ENCODE measurements at regions not wholly inside any gene's neighbourhood (a gene's known extent, or its start where the extent isn't known, plus 50 kb on each side); places are given as distances from the start of the nearest gene placed in this dataset.
"Not testable (repeated sequence)": the region's sequence is repeated elsewhere in the genome, so short reads cannot be mapped to it uniquely, and the experiment has no call there.

- DNase-seq (ENCODE audit: low read depth): no peak
These were observed 358.4 kb upstream of the LMCD1 start for GRCh38 chr3:8143186-8143585.

DNA sequence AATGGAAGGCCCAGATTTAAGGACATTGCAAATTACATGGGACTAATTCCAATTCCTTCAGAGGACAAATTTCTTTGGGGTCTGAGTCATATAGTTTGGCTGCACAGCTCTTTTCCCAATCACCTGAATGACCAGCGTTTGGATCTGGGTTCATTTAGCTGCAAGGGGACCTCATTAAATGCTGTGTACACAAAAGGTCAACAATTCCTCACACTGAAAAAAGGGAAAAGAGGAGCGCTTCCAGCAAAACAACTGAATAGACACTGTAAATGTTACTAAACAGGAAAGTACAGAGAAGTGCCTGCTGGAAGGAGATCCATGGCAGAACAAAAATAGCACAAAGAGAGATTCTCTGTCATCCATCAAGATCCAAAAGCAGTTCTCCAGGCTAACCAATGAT is 356.0 kb upstream of the LMCD1 start:
- no peak for DNase-seq (ENCODE audit: low read depth)

- DNase-seq (ENCODE audit: low read depth): no peak
These were observed 353.9 kb upstream of the LMCD1 start for GRCh38 chr3:8147711-8148110.

GRCh38 chr3:8152821-8153418 is 348.7 kb upstream of the LMCD1 start:
- DNase-seq (ENCODE audit: low read depth): no peak

DNA sequence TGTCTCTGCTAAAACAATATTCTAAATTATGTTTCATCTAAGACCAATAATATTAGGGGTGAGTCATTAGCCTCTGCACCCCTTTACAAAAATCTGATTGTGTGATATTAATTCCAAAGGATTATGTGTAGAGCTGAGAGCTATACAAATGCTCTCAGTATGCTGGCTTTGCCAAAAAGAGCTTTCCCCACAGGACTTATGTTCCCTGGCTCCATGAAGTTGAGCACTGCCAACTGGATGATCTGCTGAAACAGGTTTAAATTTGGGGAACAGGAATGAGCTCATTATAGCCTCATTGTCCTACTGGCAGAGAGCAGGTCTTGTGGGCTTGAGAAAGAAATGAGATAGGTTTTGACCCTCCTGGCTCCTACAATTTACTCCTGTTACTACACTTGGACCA is 347.8 kb upstream of the LMCD1 start:
- DNase-seq (ENCODE audit: low read depth): no peak

GRCh38 chr3:8154617-8155016 is 347.0 kb upstream of the LMCD1 start:
- DNase-seq (ENCODE audit: low read depth): no peak

GRCh38 chr3:8156138-8156537 is 345.5 kb upstream of the LMCD1 start:
- no peak for DNase-seq (ENCODE audit: low read depth)

DNA sequence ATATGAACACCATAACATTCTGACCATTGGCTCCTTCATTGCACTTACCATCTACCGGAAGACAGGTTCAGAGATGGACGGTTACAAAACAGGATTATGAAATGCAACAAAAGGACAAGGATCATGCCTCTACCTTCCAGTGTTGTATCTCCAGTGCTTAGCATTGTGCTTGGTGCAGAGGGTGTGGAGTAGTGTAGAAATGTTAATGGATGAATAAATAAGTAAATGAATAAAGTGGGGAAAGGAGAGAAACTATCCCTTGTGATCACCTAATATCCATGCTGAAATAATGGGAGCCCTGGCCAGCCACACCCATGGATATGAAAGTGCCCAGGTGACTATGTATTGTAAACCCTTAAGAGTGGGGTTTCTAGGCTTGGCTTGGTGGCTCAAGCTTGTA is 344.8 kb upstream of the LMCD1 start:
- no peak for DNase-seq (ENCODE audit: low read depth)

- DNase-seq (ENCODE audit: low read depth): no peak
These were observed 344.0 kb upstream of the LMCD1 start for GRCh38 chr3:8157640-8158039.

DNA sequence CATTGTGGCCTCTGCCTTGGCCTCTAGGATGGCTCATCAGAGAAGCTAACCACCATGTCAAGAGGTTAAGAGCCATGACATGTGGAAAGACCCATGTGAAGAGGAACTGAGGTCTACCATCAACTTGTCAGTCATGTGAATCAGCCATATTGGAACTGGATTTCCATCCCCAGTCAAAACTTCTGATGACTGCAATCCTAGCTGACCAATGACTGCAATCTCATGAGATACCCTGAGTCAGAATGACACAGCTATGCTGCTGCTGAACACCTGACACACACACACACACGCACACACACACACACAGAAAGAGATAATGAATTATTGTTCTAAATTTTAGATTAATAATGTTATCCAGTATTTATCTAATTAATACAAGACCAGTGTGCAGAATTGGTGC is 337.5 kb upstream of the LMCD1 start:
- no peak for DNase-seq (ENCODE audit: low read depth)

DNA sequence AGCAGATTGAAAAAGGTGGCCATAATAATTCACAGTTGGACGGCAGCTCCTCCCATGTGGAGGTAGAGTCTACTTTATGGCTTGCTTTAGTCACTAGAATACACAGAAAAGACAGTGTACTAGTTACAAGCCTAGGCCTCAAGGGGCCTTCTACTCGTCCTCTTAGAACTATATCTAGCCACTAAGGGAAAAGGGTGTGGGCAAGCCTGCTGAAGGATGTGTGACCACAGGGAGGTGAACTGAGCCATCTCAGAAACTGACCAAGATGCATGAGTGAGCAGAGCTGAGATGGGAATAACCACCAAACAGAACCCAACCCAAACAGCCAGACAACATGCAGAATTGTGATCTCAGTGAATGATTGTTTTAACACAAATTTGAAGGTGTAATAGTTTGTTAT is 335.6 kb upstream of the LMCD1 start:
- DNase-seq (ENCODE audit: low read depth): no peak

DNA sequence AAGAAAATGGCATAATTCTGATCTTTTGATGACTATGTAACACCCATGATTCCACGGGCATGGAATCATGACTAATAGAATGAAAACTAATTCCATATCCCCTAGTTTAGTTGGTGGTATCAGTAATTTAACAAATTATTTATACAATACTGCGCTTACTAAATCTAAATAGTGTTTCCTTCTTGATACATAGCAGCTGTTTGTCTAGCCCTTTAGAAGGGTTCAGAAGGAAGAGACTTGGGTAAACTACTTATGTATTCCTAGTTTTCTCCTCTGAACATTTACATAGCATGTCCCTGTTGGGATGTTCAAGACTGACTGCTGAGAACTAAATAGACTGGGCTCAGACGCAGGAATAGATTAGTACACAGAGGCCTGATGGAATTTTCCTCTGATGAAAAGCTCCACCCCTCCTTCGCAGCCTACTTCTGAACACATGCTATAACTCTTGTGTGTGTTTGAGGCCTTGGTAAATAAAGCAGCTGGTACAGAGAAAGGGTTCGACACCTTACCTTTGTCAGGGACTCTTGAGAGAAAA is 330.6 kb upstream of the LMCD1 start:
- DNase-seq (ENCODE audit: low read depth): no peak

DNA sequence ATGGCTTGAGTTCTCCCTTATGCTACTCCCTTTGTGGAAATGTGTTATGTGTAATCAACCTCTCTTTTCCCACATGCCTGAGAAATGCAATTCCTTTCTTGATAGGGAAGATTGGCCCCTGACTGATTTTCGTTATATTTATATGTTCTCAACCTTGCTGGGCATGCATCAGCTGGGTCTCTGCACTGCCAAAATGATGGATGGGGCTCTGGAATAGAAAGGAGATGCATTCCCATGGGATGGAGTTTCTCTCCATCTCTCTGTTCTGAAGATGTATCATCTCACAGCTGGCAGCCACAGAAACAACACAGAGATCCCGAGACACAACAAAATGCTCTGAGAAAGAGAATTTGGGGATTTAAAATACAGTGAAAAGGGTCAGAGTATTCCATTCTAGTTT is 327.7 kb upstream of the LMCD1 start:
- no peak for DNase-seq (ENCODE audit: low read depth)

GRCh38 chr3:8176759-8177483 is 324.7 kb upstream of the LMCD1 start:
- not testable (repeated sequence) for DNase-seq (ENCODE audit: low read depth)

- not testable (repeated sequence) for DNase-seq (ENCODE audit: low read depth)
These were observed 323.1 kb upstream of the LMCD1 start for GRCh38 chr3:8178516-8178915.

DNA sequence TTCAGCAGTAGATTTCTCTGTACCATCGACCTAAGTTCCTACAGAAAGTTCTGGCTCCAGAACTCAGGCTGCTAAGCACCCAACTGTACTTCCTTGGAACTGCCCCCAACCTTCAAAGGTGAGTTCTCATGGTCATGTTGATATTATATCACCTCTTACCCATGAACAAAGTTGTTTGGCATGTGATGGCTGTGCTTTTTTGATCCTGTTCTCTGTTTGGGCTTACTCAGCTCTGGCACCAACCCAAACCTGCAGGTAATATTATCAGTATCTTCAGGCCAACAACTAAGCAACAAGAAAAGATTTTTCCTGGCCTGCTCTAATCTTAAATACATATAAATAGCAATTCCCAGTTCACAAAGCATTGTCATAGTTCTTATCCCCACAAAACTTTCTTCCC is 318.7 kb upstream of the LMCD1 start:
- no peak for DNase-seq (ENCODE audit: low read depth)

- DNase-seq (ENCODE audit: low read depth): no peak
These were observed 318.0 kb upstream of the LMCD1 start for GRCh38 chr3:8183627-8184026.

GRCh38 chr3:8186213-8186612 is 315.4 kb upstream of the LMCD1 start:
- no peak for DNase-seq (ENCODE audit: low read depth)

- DNase-seq (ENCODE audit: low read depth): no peak
These were observed 313.6 kb upstream of the LMCD1 start for GRCh38 chr3:8187996-8188395.

GRCh38 chr3:8189051-8189450 is 312.6 kb upstream of the LMCD1 start:
- no peak for DNase-seq (ENCODE audit: low read depth)

DNA sequence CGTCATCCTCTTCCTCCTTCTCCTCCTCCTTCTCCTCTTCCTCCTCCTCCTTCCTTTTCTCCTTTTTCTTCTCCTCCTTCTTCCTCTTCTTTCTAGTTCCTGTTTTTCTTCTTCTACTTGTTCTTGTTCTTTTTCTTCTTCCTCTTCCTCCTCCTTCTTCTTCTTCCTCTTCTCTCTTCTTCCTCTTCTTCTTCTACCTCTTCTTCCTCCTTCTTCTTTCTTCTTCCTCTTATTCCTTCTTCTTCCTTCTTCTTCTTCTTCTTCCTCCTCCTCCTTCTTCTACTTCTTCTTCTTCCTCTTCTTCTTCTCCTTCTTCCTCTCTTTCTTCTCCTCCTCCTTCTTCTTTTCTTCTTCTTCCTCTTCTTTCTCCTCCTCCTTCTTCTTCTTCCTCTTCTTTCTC is 310.2 kb upstream of the LMCD1 start:
- no peak for DNase-seq (ENCODE audit: low read depth)

DNA sequence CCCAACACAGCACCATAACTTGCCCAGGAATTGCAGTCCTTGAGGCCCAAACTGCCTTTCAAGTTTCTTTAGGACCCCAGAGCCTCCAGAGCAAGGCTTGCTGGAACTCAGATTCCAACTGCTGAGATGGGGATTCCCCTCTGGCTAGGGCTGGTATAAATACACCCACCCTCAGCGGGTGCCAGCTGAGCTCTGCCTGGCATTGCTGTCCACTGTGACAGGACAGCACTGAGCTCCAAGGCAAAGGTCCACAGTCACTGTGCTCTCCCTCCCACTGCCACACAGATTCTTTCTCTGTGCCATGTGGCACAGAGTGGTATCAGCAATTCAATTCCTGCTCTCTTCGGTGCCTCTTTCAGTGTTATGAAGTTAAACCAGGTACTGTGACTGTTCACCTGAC is 304.2 kb upstream of the LMCD1 start:
- no peak for DNase-seq (ENCODE audit: low read depth)

DNA sequence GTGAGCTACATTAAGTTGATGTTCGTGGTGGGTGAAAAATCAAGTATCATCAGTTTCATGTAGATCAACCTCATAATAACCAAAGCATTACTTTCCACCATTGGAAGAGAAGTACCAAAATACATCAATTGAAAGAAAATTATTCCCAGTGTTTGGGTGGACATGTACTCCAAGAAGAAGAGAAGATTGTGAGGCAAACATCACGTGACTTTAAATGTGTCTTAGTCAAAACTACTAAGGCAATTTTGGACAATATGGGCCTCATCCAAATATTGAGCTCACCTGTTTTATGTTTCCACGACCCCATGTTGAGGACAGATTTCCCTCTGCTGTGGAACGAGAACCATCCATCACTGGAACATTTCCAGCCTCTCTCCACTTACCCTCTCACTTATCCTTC is 303.0 kb upstream of the LMCD1 start:
- DNase-seq (ENCODE audit: low read depth): no peak

GRCh38 chr3:8200996-8201395 is 300.6 kb upstream of the LMCD1 start:
- no peak for DNase-seq (ENCODE audit: low read depth)

All from activated gamma-delta T cell treated with anti-CD3 and anti-CD28 coated beads, Interleukin-2, amount 50 U/mL, for 16 hours (primary cell).